ENCODE measurements at regions not wholly inside any gene's neighbourhood (a gene's known extent, or its start where the extent isn't known, plus 50 kb on each side); places are given as distances from the start of the nearest gene placed in this dataset.

- TF ChIP-seq RORA (CRISPR knock-in tag; IDR thresholded peaks at IDR 0.05) (no peak), MATR3 (CRISPR knock-in tag; IDR thresholded peaks at IDR 0.05) (no peak), SPEN (CRISPR knock-in tag; IDR thresholded peaks at IDR 0.05; ENCODE audit: low read depth) (peak; percentile 29; the same call in 1 of the 2 replicates), TGIF2 (CRISPR knock-in tag; IDR thresholded peaks at IDR 0.05) (0 out of 2 replicates have a peak, but pooled peaks have one; percentile 54), ZNF343 (CRISPR knock-in tag; IDR thresholded peaks at IDR 0.05) (no peak), RERE (CRISPR knock-in tag; IDR thresholded peaks at IDR 0.05; ENCODE audit: low read depth) (0 out of 2 replicates have a peak, but pooled peaks have one; percentile 19), RXRA (CRISPR knock-in tag; IDR thresholded peaks at IDR 0.05) (peak; percentile 38; the same call in 1 of the 2 replicates), CBX1 (IDR thresholded peaks at IDR 0.05; ENCODE audit: low read depth) (no peak), PRDM15 (CRISPR knock-in tag; IDR thresholded peaks at IDR 0.05) (no peak), KLF12 (CRISPR knock-in tag; IDR thresholded peaks at IDR 0.05; ENCODE audit: borderline replicate concordance) (no peak), BORCS8-MEF2B (CRISPR knock-in tag; IDR thresholded peaks at IDR 0.05) (no peak), MTERF4 (CRISPR knock-in tag; IDR thresholded peaks at IDR 0.05) (no peak), ZKSCAN8 (CRISPR knock-in tag; IDR thresholded peaks at IDR 0.05; ENCODE audit: borderline replicate concordance) (no peak), JARID2 (CRISPR knock-in tag; IDR thresholded peaks at IDR 0.05; ENCODE audit: insufficient replicate concordance) (no peak), ZNF549 (CRISPR knock-in tag; IDR thresholded peaks at IDR 0.05) (no peak), HMGXB3 (CRISPR knock-in tag; IDR thresholded peaks at IDR 0.05; ENCODE audit: borderline replicate concordance) (0 out of 2 replicates have a peak, but pooled peaks have one; percentile 32)
Observed at GRCh38 chr20:17796091-17796563, 96.4 kb downstream of the BANF2 start (continued).

Data from HepG2 (cell line).